GM12878 (cell line): ENCODE measurements at regions not wholly inside any gene's neighbourhood (a gene's known extent, or its start where the extent isn't known, plus 50 kb on each side); places are given as distances from the start of the nearest gene placed in this dataset.

Experiments used
- ATAC-seq: fragments of 200-7000 bp; cut with Tn5 transposase; 3 replicates; pipeline ENCODE4 v1.9.1; 2020; ENCODE audit warnings: mild to moderate bottlenecking, moderate library complexity
- BruUV-seq: library from RNA; stranded (reverse); fragments of 400-500 nt; replicated peaks from 2 replicates; lab custom pipeline; 2021; lab: Mats Ljungman, UMichigan
- CTCF ChIA-PET: fragments of 300-600 bp; sonication (Branson Sonifier 250); formaldehyde crosslinking; extraction: SDS; loops from one replicate; lab custom pipeline; 2021; ENCODE audit warnings: inconsistent platforms; lab: Yijun Ruan, JAX
- POLR2A ChIA-PET: fragments of 350-600 bp; formaldehyde crosslinking; extraction: SDS; loops from one replicate; lab custom pipeline; 2021; ENCODE audit warnings: inconsistent platforms; lab: Charles Lee
- RAD21 ChIA-PET: fragments of 300-600 bp; sonication (Branson Sonifier 250); formaldehyde crosslinking; loops from one replicate; lab custom pipeline; 2023; ENCODE audit warnings: antibody characterized with exemption; ENCODE audit not compliant: unreplicated experiment; lab: Charles Lee
- SMC1A ChIA-PET: fragments of 300-600 bp; sonication (Branson Sonifier 250); formaldehyde crosslinking; loops from one replicate; lab custom pipeline; 2023; ENCODE audit not compliant: unreplicated experiment, uncharacterized antibody; lab: Charles Lee
- DNase-seq: peaks from one replicate; pipeline ENCODE4 v3.0.0-alpha.2; 2011; ENCODE audit warnings: low read depth, low spot score
- FAIRE-seq: peaks from 3 replicates; lab custom pipeline; 2011; peaks lifted over from hg19 to GRCh38; lab: Jason Lieb, UNC
- H2AFZ ChIP-seq: 2 replicates; pipeline ENCODE4 v1.6.0; 2011; ENCODE audit warnings: low read depth, low read length, control low read depth; ENCODE audit not compliant: control insufficient read depth
- H3K27ac ChIP-seq: 2 replicates; pipeline ENCODE4 v1.5.1; 2011; ENCODE audit warnings: control low read depth; ENCODE audit not compliant: control insufficient read depth, insufficient read depth
- H3K27me3 ChIP-seq, 2 experiments: replicated peaks in 1 of 2; 2 replicates each; pipeline versions ENCODE4 v1.6.0 to v1.6.1; 2011; ENCODE audit warnings: low read length in 1 of 2; ENCODE audit not compliant: control insufficient read depth in 2 of 2, insufficient read depth in 2 of 2
- H3K36me3 ChIP-seq, 2 experiments: 2 replicates each; pipeline ENCODE4 v1.5.1; 2011; ENCODE audit warnings: low read length in 1 of 2; ENCODE audit not compliant: control insufficient read depth in 2 of 2, insufficient read depth in 2 of 2
- H3K4me1 ChIP-seq: 2 replicates; pipeline ENCODE4 v1.6.1; 2011; ENCODE audit warnings: mild to moderate bottlenecking, low read length, moderate library complexity, mixed read lengths; ENCODE audit not compliant: control insufficient read depth, insufficient read depth
- H3K4me2 ChIP-seq: 2 replicates; pipeline ENCODE4 v1.6.0; 2011; ENCODE audit warnings: control low read depth; ENCODE audit not compliant: control insufficient read depth, insufficient read depth
- H3K4me3 ChIP-seq: fragments of 200-600 bp; sonication (generic); 2 replicates; pipeline ENCODE4 v1.5.1; 2016
- H3K79me2 ChIP-seq: 2 replicates; pipeline ENCODE4 v1.6.0; 2011; ENCODE audit warnings: low read length; ENCODE audit not compliant: control insufficient read depth, insufficient read depth
- H3K9ac ChIP-seq: 2 replicates; pipeline ENCODE4 v1.8.0; 2011; ENCODE audit warnings: low read length, control low read depth, mixed read lengths; ENCODE audit not compliant: control insufficient read depth, insufficient read depth
- H3K9me3 ChIP-seq: replicated peaks from 3 replicates; pipeline ENCODE4 v1.5.1; 2011; ENCODE audit warnings: mild to moderate bottlenecking, low read length; ENCODE audit not compliant: control insufficient read depth, insufficient read depth
- H4K20me1 ChIP-seq: 2 replicates; pipeline ENCODE4 v1.6.0; 2011; ENCODE audit not compliant: control insufficient read depth, insufficient read depth
- KDM1A ChIP-seq: fragments of 200-600 bp; sonication (generic); IDR thresholded peaks from 2 replicates; pipeline ENCODE4 v1.6.1; 2016; ENCODE audit warnings: borderline replicate concordance
- LARP7 ChIP-seq: fragments of 450-650 bp; IDR thresholded peaks from 2 replicates; pipeline ENCODE4 v1.6.1; 2017; ENCODE audit warnings: mild to moderate bottlenecking
- MEF2A ChIP-seq: IDR thresholded peaks from 2 replicates; pipeline ENCODE4 v1.6.1; 2011; ENCODE audit warnings: low read depth, mild to moderate bottlenecking, low read length, moderate library complexity; ENCODE audit not compliant: insufficient read depth
- NFYB ChIP-seq: IDR thresholded peaks from 2 replicates; pipeline ENCODE4 v1.6.1; 2011; ENCODE audit warnings: low read depth, mild to moderate bottlenecking, low read length, improper control_type of control experiment, moderate library complexity; ENCODE audit not compliant: insufficient read depth
- RB1 ChIP-seq: fragments of 450-650 bp; formaldehyde crosslinking; IDR thresholded peaks from 2 replicates; pipeline ENCODE4 v1.6.1; 2017; ENCODE audit warnings: mild to moderate bottlenecking, borderline replicate concordance
- SMAD5 ChIP-seq: IDR thresholded peaks from 2 replicates; pipeline ENCODE4 v1.6.1; 2016; ENCODE audit warnings: antibody characterized with exemption, low read depth
- SREBF2 ChIP-seq: IDR thresholded peaks from 2 replicates; pipeline ENCODE4 v1.6.1; 2012; ENCODE audit warnings: mild to moderate bottlenecking, low read length
- SUPT20H ChIP-seq: IDR thresholded peaks from 2 replicates; pipeline ENCODE4 v1.6.1; 2011; ENCODE audit warnings: low read depth, mild to moderate bottlenecking, low read length, moderate library complexity, borderline replicate concordance; ENCODE audit not compliant: control insufficient read depth
- TAF1 ChIP-seq: IDR thresholded peaks from 2 replicates; pipeline ENCODE4 v1.6.1; 2011; ENCODE audit warnings: mild to moderate bottlenecking, low read depth, low read length, borderline replicate concordance
- TARDBP ChIP-seq: IDR thresholded peaks from 2 replicates; pipeline ENCODE4 v1.6.1; 2016; ENCODE audit warnings: borderline replicate concordance
- ZNF207 ChIP-seq: fragments of 450-650 bp; IDR thresholded peaks from 2 replicates; pipeline ENCODE4 v1.6.1; 2014; ENCODE audit warnings: antibody characterized with exemption, mild to moderate bottlenecking, borderline replicate concordance
- WGBS: methylation state at CpG from one replicate; pipeline ENCODE4 v1.1.6; 2016; ENCODE audit warnings: low lambda C conversion rate; ENCODE audit not compliant: insufficient replicate concordance, insufficient coverage; ENCODE audit errors: missing lambda C conversion rate; 5-methylcytosine and 5-hydroxymethylcytosine counted together
- in situ Hi-C: fragments of 300-500 bp; cut with MboI; formaldehyde crosslinking; loops from 9 replicates; pipeline ENCODE4 v1.14.3; 2018; ENCODE audit warnings: mixed read lengths
- intact Hi-C: fragments of 100-400 bp; cut with micrococcal nuclease; formaldehyde crosslinking; loops from one replicate; pipeline ENCODE4 v1.14.2; 2022; ENCODE audit not compliant: unreplicated experiment
- TF ChIP-seq, protein P1 (sequence below): fragments of 150-350 bp; IDR thresholded peaks from 2 replicates; pipeline ENCODE4 v1.6.1; 2016; ENCODE audit warnings: low read depth, low read length
- TF ChIP-seq, protein P2 (sequence below): fragments of 450-650 bp; IDR thresholded peaks from 2 replicates; pipeline ENCODE4 v1.6.1; 2016; ENCODE audit warnings: mild to moderate bottlenecking
- TF ChIP-seq, protein P3 (sequence below): IDR thresholded peaks from 2 replicates; pipeline ENCODE4 v1.6.1; 2011; ENCODE audit warnings: mild to moderate bottlenecking, low read depth, low read length, moderate library complexity; ENCODE audit not compliant: insufficient replicate concordance

DNA sequence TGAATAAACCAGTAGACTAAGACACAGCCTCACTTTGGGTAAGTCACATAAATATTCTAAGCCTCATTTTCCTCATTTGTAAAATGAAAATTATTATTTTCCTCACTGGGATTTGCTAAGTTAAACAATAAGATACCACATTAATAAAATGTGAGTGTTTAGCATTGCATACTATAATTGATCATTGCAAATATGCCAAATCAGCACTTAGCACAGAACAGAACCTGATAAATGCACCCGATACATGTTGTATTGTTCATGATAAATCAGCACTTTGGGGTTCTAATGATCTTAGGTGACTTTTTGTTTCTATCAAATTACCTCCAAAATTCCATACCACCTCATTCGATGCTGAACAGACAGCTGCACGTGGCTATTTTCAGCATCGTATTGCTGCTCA lies 50.2 kb upstream of the RAPGEF4 start:
- in situ Hi-C loops = no loop called here
- Histone ChIP-seq H3K4me1 (no peaks in the 10 kb centered on the region), H3K27me3 (no peaks in the 10 kb centered on the region), H3K4me3 (no peak overlapping the region), H3K79me2 (no peaks in the 10 kb centered on the region), H3K9me3 (no peaks in the 10 kb centered on the region; the same call in 2 of the 3 replicates), H3K27ac (no peak overlapping the region), H4K20me1 (no peaks in the 10 kb centered on the region), H2AFZ (no peak overlapping the region), H3K36me3 (no peaks in the 10 kb centered on the region), H3K4me2 (no peak overlapping the region), H3K9ac (no peak overlapping the region)
- RAD21 ChIA-PET = no interaction called here
- intact Hi-C loops = no loop called here
- FAIRE-seq (no peak), DNase-seq (no peak), ATAC-seq (no peak)
- POLR2A ChIA-PET = no interaction called here
- TF ChIP-seq, protein P1, sequence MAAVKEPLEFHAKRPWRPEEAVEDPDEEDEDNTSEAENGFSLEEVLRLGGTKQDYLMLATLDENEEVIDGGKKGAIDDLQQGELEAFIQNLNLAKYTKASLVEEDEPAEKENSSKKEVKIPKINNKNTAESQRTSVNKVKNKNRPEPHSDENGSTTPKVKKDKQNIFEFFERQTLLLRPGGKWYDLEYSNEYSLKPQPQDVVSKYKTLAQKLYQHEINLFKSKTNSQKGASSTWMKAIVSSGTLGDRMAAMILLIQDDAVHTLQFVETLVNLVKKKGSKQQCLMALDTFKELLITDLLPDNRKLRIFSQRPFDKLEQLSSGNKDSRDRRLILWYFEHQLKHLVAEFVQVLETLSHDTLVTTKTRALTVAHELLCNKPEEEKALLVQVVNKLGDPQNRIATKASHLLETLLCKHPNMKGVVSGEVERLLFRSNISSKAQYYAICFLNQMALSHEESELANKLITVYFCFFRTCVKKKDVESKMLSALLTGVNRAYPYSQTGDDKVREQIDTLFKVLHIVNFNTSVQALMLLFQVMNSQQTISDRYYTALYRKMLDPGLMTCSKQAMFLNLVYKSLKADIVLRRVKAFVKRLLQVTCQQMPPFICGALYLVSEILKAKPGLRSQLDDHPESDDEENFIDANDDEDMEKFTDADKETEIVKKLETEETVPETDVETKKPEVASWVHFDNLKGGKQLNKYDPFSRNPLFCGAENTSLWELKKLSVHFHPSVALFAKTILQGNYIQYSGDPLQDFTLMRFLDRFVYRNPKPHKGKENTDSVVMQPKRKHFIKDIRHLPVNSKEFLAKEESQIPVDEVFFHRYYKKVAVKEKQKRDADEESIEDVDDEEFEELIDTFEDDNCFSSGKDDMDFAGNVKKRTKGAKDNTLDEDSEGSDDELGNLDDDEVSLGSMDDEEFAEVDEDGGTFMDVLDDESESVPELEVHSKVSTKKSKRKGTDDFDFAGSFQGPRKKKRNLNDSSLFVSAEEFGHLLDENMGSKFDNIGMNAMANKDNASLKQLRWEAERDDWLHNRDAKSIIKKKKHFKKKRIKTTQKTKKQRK = no peak
- TF ChIP-seq, protein P2, sequence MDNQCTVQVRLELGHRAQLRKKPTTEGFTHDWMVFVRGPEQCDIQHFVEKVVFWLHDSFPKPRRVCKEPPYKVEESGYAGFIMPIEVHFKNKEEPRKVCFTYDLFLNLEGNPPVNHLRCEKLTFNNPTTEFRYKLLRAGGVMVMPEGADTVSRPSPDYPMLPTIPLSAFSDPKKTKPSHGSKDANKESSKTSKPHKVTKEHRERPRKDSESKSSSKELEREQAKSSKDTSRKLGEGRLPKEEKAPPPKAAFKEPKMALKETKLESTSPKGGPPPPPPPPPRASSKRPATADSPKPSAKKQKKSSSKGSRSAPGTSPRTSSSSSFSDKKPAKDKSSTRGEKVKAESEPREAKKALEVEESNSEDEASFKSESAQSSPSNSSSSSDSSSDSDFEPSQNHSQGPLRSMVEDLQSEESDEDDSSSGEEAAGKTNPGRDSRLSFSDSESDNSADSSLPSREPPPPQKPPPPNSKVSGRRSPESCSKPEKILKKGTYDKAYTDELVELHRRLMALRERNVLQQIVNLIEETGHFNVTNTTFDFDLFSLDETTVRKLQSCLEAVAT = no peak
- TF ChIP-seq LARP7 (no peak), SMAD5 (no peak), RB1 (no peak), MEF2A (no peak), TAF1 (no peak), NFYB (no peak), SUPT20H (no peak), ZNF207 (no peak), KDM1A (no peak), TARDBP (no peak), SREBF2 (no peak)
- TF ChIP-seq, protein P3, sequence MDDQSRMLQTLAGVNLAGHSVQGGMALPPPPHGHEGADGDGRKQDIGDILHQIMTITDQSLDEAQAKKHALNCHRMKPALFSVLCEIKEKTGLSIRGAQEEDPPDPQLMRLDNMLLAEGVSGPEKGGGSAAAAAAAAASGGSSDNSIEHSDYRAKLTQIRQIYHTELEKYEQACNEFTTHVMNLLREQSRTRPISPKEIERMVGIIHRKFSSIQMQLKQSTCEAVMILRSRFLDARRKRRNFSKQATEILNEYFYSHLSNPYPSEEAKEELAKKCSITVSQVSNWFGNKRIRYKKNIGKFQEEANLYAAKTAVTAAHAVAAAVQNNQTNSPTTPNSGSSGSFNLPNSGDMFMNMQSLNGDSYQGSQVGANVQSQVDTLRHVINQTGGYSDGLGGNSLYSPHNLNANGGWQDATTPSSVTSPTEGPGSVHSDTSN = no peak
- 93% methylated on average over 4 of the region's 4 CpGs for WGBS
- no TSS peak for BruUV-seq
- CTCF ChIA-PET = no interaction called here
- SMC1A ChIA-PET = interaction anchor here (1.4 kb wide), 1 partner anchor 25 kb away, joined by 4 read pairs; no protein-coding TSS in a partner anchor
